Type B pancreatic cell (in vitro differentiated cells): ENCODE measurements at regions not wholly inside any gene's neighbourhood (a gene's known extent, or its start where the extent isn't known, plus 50 kb on each side); places are given as distances from the start of the nearest gene placed in this dataset.

Experiments
- DNase-seq: peaks from one replicate; pipeline ENCODE4 v3.0.0; 2021; ENCODE audit warnings: mixed read lengths; ENCODE audit not compliant: unreplicated experiment; ENCODE audit errors: extremely low spot score
- H3K27ac Mint-ChIP-seq: 2 replicates; pipeline ENCODE4 v1.8.0; 2021; ENCODE audit warnings: mild to moderate bottlenecking, mixed read lengths
- H3K27me3 Mint-ChIP-seq: 2 replicates; pipeline ENCODE4 v1.8.0; 2021; ENCODE audit warnings: mixed read lengths
- H3K36me3 Mint-ChIP-seq: 2 replicates; pipeline ENCODE4 v1.8.0; 2021; ENCODE audit warnings: mixed read lengths
- H3K4me1 Mint-ChIP-seq: one replicate; pipeline ENCODE4 v1.8.0; 2021; ENCODE audit warnings: mixed read lengths; ENCODE audit not compliant: unreplicated experiment
- H3K4me3 Mint-ChIP-seq: 2 replicates; pipeline ENCODE4 v1.8.0; 2021; ENCODE audit warnings: mild to moderate bottlenecking, mixed read lengths
- H3K9me3 Mint-ChIP-seq: 2 replicates; pipeline ENCODE4 v1.8.0; 2021; ENCODE audit warnings: mixed read lengths
- TF ChIP-seq, protein P1 (sequence below): fragments of 200-600 bp; sonication (generic); conservative IDR thresholded peaks from 2 replicates; pipeline ENCODE4 v1.5.0; 2021; ENCODE audit warnings: antibody characterized with exemption, mild to moderate bottlenecking

DNA sequence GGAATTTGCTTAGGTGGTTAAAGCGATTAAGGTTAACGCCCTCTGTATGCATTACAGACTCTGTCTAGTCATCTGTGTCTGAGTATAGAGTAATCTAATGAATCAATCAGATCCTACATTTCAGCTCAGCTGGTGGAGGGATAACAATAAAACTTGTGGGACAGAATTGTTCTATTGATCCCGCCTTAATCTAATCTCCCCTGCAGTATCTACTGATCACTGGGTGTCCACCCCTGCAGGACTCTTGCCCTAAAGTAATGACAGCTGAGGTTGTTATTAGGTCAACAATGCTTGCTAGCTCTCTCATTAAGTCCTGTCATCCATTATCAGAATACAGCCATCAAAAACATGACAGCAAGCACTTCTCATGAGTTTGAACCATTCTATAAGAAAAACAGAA, 462.6 kb upstream of the TMEFF2 start:
- peaks cover 14% of the 10 kb centered on the region for H3K4me1 Mint-ChIP-seq
- TF ChIP-seq, protein P1, sequence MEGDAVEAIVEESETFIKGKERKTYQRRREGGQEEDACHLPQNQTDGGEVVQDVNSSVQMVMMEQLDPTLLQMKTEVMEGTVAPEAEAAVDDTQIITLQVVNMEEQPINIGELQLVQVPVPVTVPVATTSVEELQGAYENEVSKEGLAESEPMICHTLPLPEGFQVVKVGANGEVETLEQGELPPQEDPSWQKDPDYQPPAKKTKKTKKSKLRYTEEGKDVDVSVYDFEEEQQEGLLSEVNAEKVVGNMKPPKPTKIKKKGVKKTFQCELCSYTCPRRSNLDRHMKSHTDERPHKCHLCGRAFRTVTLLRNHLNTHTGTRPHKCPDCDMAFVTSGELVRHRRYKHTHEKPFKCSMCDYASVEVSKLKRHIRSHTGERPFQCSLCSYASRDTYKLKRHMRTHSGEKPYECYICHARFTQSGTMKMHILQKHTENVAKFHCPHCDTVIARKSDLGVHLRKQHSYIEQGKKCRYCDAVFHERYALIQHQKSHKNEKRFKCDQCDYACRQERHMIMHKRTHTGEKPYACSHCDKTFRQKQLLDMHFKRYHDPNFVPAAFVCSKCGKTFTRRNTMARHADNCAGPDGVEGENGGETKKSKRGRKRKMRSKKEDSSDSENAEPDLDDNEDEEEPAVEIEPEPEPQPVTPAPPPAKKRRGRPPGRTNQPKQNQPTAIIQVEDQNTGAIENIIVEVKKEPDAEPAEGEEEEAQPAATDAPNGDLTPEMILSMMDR, result no peak
- DNase-seq, result no peak
- H3K9me3 Mint-ChIP-seq, result peaks cover 8% of the 10 kb centered on the region
- no peaks in the 10 kb centered on the region for H3K27me3 Mint-ChIP-seq
- H3K27ac Mint-ChIP-seq, result no peak overlapping the region
- H3K36me3 Mint-ChIP-seq, result no peaks in the 10 kb centered on the region
- H3K4me3 Mint-ChIP-seq, result no peak overlapping the region

DNA sequence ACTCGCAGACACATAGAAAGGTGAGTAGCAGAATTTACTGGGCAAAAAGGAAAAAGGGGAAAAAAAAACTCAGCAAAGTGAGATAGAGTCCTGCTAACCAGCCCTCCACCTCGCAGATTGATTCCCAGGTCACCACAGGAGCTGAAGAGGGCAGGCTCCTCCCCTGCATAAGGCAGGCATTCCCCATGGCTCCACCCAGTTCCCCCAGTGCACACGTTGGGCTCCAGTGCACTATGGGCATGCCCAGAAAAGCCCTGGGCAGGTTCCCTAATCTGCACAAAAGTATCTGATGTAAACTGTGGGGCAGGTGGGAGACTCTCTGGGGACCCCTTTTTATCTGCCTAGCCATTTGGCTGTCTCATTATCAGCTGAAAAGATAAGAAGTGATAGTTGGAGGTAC, 461.2 kb upstream of the TMEFF2 start:
- H3K27ac Mint-ChIP-seq, result no peak overlapping the region
- DNase-seq, result no peak
- H3K27me3 Mint-ChIP-seq, result no peaks in the 10 kb centered on the region
- H3K36me3 Mint-ChIP-seq, result no peaks in the 10 kb centered on the region
- TF ChIP-seq, protein P1, result no peak
- H3K4me3 Mint-ChIP-seq, result no peak overlapping the region
- peaks cover 14% of the 10 kb centered on the region for H3K4me1 Mint-ChIP-seq
- H3K9me3 Mint-ChIP-seq, result peaks cover 8% of the 10 kb centered on the region

GRCh38 chr2:192645811-192646598, 451.3 kb upstream of the TMEFF2 start:
- TF ChIP-seq, protein P1, result no peak
- no peaks in the 10 kb centered on the region for H3K4me1 Mint-ChIP-seq
- H3K27ac Mint-ChIP-seq, result no peak overlapping the region
- H3K9me3 Mint-ChIP-seq, result no peaks in the 10 kb centered on the region
- H3K36me3 Mint-ChIP-seq, result no peaks in the 10 kb centered on the region
- H3K27me3 Mint-ChIP-seq, result no peaks in the 10 kb centered on the region
- no peak for DNase-seq
- no peak overlapping the region for H3K4me3 Mint-ChIP-seq

DNA sequence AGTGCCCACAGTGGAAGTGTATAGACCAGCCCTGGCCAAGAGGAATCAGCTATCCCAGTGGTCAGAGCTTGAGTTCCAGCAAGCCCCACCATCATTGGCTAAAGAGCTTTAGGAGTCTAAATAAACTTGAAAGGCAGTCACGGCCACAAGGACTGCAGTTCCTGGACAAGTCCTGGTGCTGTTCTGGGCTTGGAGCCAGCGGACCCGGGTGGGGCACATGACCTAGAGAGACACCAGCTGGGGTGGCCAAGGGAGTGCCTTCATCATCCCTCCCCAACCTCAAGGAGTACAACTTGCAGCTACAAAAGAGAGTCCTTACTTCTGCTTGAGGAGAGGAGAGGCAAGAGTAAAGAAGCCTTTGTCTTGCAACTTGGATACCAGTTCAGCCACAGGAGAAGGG, 439.8 kb upstream of the TMEFF2 start:
- H3K9me3 Mint-ChIP-seq, result peaks cover 6% of the 10 kb centered on the region
- no peak overlapping the region for H3K4me3 Mint-ChIP-seq
- TF ChIP-seq, protein P1, result no peak
- DNase-seq, result no peak
- no peaks in the 10 kb centered on the region for H3K4me1 Mint-ChIP-seq
- no peaks in the 10 kb centered on the region for H3K36me3 Mint-ChIP-seq
- H3K27me3 Mint-ChIP-seq, result no peaks in the 10 kb centered on the region
- H3K27ac Mint-ChIP-seq, result no peak overlapping the region

GRCh38 chr2:192628017-192628416, 433.3 kb upstream of the TMEFF2 start:
- H3K27me3 Mint-ChIP-seq, result no peaks in the 10 kb centered on the region
- H3K36me3 Mint-ChIP-seq, result no peaks in the 10 kb centered on the region
- no peaks in the 10 kb centered on the region for H3K9me3 Mint-ChIP-seq
- DNase-seq, result no peak
- TF ChIP-seq, protein P1, result no peak
- H3K4me3 Mint-ChIP-seq, result no peak overlapping the region
- no peak overlapping the region for H3K27ac Mint-ChIP-seq
- no peaks in the 10 kb centered on the region for H3K4me1 Mint-ChIP-seq
